ENCODE measurements at regions not wholly inside any gene's neighbourhood (a gene's known extent, or its start where the extent isn't known, plus 50 kb on each side); places are given as distances from the start of the nearest gene placed in this dataset.

- TF ChIP-seq, protein P1, sequence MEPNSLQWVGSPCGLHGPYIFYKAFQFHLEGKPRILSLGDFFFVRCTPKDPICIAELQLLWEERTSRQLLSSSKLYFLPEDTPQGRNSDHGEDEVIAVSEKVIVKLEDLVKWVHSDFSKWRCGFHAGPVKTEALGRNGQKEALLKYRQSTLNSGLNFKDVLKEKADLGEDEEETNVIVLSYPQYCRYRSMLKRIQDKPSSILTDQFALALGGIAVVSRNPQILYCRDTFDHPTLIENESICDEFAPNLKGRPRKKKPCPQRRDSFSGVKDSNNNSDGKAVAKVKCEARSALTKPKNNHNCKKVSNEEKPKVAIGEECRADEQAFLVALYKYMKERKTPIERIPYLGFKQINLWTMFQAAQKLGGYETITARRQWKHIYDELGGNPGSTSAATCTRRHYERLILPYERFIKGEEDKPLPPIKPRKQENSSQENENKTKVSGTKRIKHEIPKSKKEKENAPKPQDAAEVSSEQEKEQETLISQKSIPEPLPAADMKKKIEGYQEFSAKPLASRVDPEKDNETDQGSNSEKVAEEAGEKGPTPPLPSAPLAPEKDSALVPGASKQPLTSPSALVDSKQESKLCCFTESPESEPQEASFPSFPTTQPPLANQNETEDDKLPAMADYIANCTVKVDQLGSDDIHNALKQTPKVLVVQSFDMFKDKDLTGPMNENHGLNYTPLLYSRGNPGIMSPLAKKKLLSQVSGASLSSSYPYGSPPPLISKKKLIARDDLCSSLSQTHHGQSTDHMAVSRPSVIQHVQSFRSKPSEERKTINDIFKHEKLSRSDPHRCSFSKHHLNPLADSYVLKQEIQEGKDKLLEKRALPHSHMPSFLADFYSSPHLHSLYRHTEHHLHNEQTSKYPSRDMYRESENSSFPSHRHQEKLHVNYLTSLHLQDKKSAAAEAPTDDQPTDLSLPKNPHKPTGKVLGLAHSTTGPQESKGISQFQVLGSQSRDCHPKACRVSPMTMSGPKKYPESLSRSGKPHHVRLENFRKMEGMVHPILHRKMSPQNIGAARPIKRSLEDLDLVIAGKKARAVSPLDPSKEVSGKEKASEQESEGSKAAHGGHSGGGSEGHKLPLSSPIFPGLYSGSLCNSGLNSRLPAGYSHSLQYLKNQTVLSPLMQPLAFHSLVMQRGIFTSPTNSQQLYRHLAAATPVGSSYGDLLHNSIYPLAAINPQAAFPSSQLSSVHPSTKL (CRISPR knock-in tag; IDR thresholded peaks at IDR 0.05): peak; percentile 66
- TF ChIP-seq, protein P2, sequence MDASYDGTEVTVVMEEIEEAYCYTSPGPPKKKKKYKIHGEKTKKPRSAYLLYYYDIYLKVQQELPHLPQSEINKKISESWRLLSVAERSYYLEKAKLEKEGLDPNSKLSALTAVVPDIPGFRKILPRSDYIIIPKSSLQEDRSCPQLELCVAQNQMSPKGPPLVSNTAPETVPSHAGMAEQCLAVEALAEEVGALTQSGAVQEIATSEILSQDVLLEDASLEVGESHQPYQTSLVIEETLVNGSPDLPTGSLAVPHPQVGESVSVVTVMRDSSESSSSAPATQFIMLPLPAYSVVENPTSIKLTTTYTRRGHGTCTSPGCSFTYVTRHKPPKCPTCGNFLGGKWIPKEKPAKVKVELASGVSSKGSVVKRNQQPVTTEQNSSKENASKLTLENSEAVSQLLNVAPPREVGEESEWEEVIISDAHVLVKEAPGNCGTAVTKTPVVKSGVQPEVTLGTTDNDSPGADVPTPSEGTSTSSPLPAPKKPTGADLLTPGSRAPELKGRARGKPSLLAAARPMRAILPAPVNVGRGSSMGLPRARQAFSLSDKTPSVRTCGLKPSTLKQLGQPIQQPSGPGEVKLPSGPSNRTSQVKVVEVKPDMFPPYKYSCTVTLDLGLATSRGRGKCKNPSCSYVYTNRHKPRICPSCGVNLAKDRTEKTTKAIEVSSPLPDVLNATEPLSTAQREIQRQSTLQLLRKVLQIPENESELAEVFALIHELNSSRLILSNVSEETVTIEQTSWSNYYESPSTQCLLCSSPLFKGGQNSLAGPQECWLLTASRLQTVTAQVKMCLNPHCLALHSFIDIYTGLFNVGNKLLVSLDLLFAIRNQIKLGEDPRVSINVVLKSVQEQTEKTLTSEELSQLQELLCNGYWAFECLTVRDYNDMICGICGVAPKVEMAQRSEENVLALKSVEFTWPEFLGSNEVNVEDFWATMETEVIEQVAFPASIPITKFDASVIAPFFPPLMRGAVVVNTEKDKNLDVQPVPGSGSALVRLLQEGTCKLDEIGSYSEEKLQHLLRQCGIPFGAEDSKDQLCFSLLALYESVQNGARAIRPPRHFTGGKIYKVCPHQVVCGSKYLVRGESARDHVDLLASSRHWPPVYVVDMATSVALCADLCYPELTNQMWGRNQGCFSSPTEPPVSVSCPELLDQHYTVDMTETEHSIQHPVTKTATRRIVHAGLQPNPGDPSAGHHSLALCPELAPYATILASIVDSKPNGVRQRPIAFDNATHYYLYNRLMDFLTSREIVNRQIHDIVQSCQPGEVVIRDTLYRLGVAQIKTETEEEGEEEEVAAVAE (CRISPR knock-in tag; IDR thresholded peaks at IDR 0.05; ENCODE audit: borderline replicate concordance): no peak
- TF ChIP-seq, protein P3, sequence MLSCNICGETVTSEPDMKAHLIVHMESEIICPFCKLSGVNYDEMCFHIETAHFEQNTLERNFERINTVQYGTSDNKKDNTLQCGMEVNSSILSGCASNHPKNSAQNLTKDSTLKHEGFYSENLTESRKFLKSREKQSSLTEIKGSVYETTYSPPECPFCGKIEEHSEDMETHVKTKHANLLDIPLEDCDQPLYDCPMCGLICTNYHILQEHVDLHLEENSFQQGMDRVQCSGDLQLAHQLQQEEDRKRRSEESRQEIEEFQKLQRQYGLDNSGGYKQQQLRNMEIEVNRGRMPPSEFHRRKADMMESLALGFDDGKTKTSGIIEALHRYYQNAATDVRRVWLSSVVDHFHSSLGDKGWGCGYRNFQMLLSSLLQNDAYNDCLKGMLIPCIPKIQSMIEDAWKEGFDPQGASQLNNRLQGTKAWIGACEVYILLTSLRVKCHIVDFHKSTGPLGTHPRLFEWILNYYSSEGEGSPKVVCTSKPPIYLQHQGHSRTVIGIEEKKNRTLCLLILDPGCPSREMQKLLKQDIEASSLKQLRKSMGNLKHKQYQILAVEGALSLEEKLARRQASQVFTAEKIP (CRISPR knock-in tag; IDR thresholded peaks at IDR 0.05; ENCODE audit: borderline replicate concordance): no peak
- TF ChIP-seq CBX1 (IDR thresholded peaks at IDR 0.05; ENCODE audit: low read depth) (no peak), SP140L (CRISPR knock-in tag; IDR thresholded peaks at IDR 0.05; ENCODE audit: borderline replicate concordance) (no peak), SP5 (CRISPR knock-in tag; IDR thresholded peaks at IDR 0.05; ENCODE audit: borderline replicate concordance, low read depth) (peak; percentile 70; the same call in 1 of the 2 replicates), ZNF766 (CRISPR knock-in tag; IDR thresholded peaks at IDR 0.05; ENCODE audit: borderline replicate concordance) (no peak), FOXA3 (CRISPR knock-in tag; IDR thresholded peaks at IDR 0.05) (peak; percentile 47), ZNF709 (CRISPR knock-in tag; IDR thresholded peaks at IDR 0.05) (no peak), ZNF572 (CRISPR knock-in tag; IDR thresholded peaks at IDR 0.05) (no peak), YY1 (IDR thresholded peaks at IDR 0.05; ENCODE audit: insufficient read depth, insufficient replicate concordance, low read depth, low read length) (no peak), PCBP2 (optimal IDR thresholded peaks at IDR 0.05; ENCODE audit: low read depth, low read length, poor library complexity, severe bottlenecking) (no peak), JUN (CRISPR knock-in tag; IDR thresholded peaks at IDR 0.05) (0 out of 2 replicates have a peak, but pooled peaks have one; percentile 44), ZBTB44 (CRISPR knock-in tag; IDR thresholded peaks at IDR 0.05) (no peak), GPN1 (CRISPR knock-in tag; IDR thresholded peaks at IDR 0.05; ENCODE audit: borderline replicate concordance) (no peak)
- TF ChIP-seq, protein P4, sequence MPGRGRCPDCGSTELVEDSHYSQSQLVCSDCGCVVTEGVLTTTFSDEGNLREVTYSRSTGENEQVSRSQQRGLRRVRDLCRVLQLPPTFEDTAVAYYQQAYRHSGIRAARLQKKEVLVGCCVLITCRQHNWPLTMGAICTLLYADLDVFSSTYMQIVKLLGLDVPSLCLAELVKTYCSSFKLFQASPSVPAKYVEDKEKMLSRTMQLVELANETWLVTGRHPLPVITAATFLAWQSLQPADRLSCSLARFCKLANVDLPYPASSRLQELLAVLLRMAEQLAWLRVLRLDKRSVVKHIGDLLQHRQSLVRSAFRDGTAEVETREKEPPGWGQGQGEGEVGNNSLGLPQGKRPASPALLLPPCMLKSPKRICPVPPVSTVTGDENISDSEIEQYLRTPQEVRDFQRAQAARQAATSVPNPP (CRISPR knock-in tag; IDR thresholded peaks at IDR 0.05): no peak
Observed at GRCh38 chr20:6489361-6490171, 277.9 kb upstream of the BMP2 start (continued).
